ENCODE measurements at regions not wholly inside any gene's neighbourhood (a gene's known extent, or its start where the extent isn't known, plus 50 kb on each side); places are given as distances from the start of the nearest gene placed in this dataset.

DNA sequence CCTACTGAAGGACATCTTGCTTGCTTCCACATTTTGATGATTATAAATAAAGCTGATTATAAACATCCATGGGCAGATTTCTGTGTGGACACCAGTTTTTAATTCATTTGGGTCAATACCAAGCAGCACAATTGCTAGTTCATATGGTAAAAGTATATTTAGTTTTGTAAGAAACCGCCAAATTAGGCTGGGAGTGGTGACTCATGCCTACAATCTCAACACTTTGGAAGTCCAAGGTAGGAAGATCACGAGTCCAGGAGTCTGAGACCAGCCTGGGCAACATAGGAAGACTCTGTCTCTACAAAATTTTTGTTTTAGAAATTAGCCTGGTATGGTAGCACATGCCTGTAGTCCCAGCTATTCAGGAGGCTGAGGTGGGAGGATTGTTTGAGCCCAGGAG lies 52.6 kb upstream of the ABHD2 start:
- Histone ChIP-seq H3K27me3 (ENCODE audit: insufficient read depth, poor library complexity, severe bottlenecking) (peaks cover 5% of the 10 kb centered on the region), H3K27ac (replicated peaks) (no peak overlapping the region), H3K4me3 (replicated peaks; ENCODE audit: insufficient read depth, low read length) (no peak overlapping the region)
- DNase-seq (ENCODE audit: low read depth in 1 of 2, low spot score in 1 of 2): no peak
- TF ChIP-seq, protein P1, sequence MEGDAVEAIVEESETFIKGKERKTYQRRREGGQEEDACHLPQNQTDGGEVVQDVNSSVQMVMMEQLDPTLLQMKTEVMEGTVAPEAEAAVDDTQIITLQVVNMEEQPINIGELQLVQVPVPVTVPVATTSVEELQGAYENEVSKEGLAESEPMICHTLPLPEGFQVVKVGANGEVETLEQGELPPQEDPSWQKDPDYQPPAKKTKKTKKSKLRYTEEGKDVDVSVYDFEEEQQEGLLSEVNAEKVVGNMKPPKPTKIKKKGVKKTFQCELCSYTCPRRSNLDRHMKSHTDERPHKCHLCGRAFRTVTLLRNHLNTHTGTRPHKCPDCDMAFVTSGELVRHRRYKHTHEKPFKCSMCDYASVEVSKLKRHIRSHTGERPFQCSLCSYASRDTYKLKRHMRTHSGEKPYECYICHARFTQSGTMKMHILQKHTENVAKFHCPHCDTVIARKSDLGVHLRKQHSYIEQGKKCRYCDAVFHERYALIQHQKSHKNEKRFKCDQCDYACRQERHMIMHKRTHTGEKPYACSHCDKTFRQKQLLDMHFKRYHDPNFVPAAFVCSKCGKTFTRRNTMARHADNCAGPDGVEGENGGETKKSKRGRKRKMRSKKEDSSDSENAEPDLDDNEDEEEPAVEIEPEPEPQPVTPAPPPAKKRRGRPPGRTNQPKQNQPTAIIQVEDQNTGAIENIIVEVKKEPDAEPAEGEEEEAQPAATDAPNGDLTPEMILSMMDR (IDR thresholded peaks at IDR 0.05; ENCODE audit: insufficient read depth, low read length): no peak
- TF ChIP-seq, protein P2, sequence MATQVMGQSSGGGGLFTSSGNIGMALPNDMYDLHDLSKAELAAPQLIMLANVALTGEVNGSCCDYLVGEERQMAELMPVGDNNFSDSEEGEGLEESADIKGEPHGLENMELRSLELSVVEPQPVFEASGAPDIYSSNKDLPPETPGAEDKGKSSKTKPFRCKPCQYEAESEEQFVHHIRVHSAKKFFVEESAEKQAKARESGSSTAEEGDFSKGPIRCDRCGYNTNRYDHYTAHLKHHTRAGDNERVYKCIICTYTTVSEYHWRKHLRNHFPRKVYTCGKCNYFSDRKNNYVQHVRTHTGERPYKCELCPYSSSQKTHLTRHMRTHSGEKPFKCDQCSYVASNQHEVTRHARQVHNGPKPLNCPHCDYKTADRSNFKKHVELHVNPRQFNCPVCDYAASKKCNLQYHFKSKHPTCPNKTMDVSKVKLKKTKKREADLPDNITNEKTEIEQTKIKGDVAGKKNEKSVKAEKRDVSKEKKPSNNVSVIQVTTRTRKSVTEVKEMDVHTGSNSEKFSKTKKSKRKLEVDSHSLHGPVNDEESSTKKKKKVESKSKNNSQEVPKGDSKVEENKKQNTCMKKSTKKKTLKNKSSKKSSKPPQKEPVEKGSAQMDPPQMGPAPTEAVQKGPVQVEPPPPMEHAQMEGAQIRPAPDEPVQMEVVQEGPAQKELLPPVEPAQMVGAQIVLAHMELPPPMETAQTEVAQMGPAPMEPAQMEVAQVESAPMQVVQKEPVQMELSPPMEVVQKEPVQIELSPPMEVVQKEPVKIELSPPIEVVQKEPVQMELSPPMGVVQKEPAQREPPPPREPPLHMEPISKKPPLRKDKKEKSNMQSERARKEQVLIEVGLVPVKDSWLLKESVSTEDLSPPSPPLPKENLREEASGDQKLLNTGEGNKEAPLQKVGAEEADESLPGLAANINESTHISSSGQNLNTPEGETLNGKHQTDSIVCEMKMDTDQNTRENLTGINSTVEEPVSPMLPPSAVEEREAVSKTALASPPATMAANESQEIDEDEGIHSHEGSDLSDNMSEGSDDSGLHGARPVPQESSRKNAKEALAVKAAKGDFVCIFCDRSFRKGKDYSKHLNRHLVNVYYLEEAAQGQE (IDR thresholded peaks at IDR 0.05; ENCODE audit: insufficient replicate concordance, low read depth): no peak
- TF ChIP-seq POLR2AphosphoS5 (IDR thresholded peaks at IDR 0.05; ENCODE audit: low read depth) (no peak), GABPA (IDR thresholded peaks at IDR 0.05; ENCODE audit: low read depth) (no peak), SPI1 (IDR thresholded peaks at IDR 0.05; ENCODE audit: borderline replicate concordance, low read depth) (no peak)

DNA sequence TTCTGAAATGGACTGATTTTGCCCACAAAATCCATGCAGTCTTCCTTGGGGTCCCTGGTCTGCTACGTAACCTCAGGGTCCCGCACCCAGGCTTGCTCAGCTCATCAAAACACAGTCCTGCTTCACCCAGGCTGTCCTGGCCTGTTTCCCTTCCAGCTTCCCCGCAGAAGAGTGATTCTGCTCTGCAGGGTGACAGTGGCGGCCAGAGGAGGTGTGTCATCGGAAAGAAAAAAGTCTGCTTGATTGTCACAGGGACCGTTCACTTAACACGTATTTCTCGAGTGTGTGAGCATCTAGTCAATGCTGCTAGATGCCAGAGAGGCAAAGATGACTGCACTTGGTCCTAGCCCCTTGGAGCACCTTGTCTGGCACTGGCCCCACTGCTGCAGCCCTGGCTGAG lies 50.1 kb upstream of the ABHD2 start:
- H3K4me3 ChIP-seq (replicated peaks; ENCODE audit: insufficient read depth, low read length): no peak overlapping the region
- no peak for TF ChIP-seq POLR2AphosphoS5 (IDR thresholded peaks at IDR 0.05; ENCODE audit: low read depth)
- TF ChIP-seq SPI1 (IDR thresholded peaks at IDR 0.05; ENCODE audit: borderline replicate concordance, low read depth): no peak
- peaks cover 5% of the 10 kb centered on the region for H3K27me3 ChIP-seq (ENCODE audit: insufficient read depth, poor library complexity, severe bottlenecking)
- no peak for DNase-seq (ENCODE audit: low read depth in 1 of 2, low spot score in 1 of 2)
- H3K27ac ChIP-seq (replicated peaks): no peak overlapping the region

All from HL-60 (cell line).